ENCODE measurements at regions not wholly inside any gene's neighbourhood (a gene's known extent, or its start where the extent isn't known, plus 50 kb on each side); places are given as distances from the start of the nearest gene placed in this dataset.

- TF ChIP-seq POLR2AphosphoS5 (IDR thresholded peaks at IDR 0.05) (no peak), POLR2A (IDR thresholded peaks at IDR 0.05) (no peak), EP300 (IDR thresholded peaks at IDR 0.05) (no peak)
- TF ChIP-seq, protein P1, sequence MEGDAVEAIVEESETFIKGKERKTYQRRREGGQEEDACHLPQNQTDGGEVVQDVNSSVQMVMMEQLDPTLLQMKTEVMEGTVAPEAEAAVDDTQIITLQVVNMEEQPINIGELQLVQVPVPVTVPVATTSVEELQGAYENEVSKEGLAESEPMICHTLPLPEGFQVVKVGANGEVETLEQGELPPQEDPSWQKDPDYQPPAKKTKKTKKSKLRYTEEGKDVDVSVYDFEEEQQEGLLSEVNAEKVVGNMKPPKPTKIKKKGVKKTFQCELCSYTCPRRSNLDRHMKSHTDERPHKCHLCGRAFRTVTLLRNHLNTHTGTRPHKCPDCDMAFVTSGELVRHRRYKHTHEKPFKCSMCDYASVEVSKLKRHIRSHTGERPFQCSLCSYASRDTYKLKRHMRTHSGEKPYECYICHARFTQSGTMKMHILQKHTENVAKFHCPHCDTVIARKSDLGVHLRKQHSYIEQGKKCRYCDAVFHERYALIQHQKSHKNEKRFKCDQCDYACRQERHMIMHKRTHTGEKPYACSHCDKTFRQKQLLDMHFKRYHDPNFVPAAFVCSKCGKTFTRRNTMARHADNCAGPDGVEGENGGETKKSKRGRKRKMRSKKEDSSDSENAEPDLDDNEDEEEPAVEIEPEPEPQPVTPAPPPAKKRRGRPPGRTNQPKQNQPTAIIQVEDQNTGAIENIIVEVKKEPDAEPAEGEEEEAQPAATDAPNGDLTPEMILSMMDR (IDR thresholded peaks at IDR 0.05): no peak
Measured at GRCh38 chr18:62453864-62454263, 69.0 kb upstream of the ZCCHC2 start.
